ENCODE measurements at regions not wholly inside any gene's neighbourhood (a gene's known extent, or its start where the extent isn't known, plus 50 kb on each side); places are given as distances from the start of the nearest gene placed in this dataset.

DNA sequence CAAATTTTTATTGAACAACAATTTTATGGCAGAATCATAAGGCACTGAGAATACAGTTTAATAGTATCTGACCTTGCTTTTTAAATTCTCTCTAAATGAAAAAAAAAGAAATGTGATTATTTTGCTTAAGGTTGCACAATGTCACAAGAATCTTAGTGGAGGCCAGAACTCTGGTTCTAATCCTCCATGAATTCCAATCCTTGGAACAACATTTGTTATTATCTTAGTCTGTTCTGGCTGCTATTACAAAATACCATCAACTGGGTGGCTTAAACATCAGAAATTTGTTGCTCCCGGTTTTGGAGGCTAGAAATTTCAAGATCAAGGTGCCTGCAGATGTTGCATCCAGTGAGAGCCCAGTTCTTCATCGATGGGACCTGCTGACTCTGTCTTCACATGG is 158.2 kb upstream of the POM121L12 start:
- no peak for DNase-seq

GRCh38 chr7:52876402-52876801 is 159.0 kb upstream of the POM121L12 start:
- DNase-seq = no peak

GRCh38 chr7:52863652-52864051 is 171.8 kb upstream of the POM121L12 start:
- no peak for DNase-seq

DNA sequence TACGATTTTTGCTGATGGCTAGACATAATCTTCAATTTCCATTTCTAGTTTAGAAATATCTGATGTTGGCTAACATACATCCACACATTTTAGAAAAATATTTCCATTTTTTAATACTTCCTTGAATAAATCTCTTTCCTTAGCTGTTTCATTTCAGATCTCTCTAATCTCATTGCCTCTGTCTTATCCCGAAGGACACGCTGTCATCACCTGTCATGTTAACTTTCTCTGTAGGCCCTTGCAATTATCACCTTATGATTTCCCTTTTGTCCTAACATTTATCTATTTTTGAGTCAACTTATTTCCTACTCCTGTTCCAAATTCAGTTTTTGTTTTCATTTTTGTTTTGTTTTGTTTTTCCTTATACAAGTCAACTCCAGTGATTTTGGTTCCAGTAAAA is 173.1 kb upstream of the POM121L12 start:
- no peak for DNase-seq

- DNase-seq = no peak
Measured at GRCh38 chr7:52857367-52857766, 178.1 kb upstream of the POM121L12 start.

- DNase-seq = no peak
Measured at GRCh38 chr7:52854681-52855080, 180.8 kb upstream of the POM121L12 start.

- no peak for DNase-seq
Measured at GRCh38 chr7:52851547-52851946, 183.9 kb upstream of the POM121L12 start.

- no peak for DNase-seq
Measured at GRCh38 chr7:52843436-52843835, 192.0 kb upstream of the POM121L12 start.

DNA sequence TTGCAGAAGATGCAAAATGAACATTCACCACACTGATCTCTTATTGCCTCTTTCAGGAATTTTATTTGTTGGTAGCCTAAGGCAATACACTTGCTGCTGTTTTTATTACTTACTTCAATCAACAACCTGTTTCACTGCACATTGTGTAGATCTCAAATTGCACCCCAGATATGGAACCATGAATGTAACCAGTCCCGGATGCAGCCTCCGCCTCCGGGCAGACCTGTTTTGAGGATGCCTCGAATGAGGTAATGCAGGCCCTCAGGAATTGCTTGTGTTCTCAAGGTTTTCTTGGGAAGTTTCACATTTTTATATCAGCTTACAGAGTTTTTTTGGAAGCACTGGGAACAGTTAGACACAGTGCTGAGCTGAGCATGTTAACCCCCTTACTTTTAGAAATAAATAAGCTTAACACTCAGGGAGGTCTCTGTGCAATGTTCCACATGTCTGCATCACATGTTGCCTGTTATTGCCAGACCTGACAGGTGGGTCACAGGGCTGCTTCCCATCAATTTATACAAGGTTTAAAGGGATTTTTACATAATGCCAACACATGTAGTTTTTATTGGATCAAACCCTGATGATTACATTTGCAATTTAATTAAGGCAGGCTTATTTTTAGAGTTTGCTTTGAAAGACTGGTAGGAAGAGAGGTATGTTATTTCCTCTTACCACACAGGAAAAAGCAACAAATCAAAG is 193.1 kb upstream of the POM121L12 start:
- no peak for DNase-seq

DNA sequence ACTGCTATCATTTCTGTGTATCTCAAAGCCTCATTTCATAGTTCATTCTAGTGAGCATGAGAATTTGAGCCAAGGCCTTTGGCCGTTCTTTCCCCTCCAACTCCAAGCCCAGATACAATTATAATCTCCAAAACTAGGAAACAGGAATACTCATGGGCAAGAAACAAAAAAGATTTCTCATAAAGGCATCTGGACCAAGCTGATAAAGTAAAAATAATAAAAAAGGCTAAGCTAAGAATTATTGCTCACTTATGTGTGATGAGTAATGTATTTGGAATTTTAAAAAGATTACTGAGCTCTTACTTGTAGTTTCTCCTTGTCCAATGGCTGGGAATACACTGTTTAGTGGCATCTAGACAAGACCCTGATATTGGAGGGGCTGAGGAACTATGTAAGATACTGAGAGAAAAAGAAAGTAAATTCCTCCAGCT is 196.4 kb upstream of the POM121L12 start:
- DNase-seq = no peak

DNA sequence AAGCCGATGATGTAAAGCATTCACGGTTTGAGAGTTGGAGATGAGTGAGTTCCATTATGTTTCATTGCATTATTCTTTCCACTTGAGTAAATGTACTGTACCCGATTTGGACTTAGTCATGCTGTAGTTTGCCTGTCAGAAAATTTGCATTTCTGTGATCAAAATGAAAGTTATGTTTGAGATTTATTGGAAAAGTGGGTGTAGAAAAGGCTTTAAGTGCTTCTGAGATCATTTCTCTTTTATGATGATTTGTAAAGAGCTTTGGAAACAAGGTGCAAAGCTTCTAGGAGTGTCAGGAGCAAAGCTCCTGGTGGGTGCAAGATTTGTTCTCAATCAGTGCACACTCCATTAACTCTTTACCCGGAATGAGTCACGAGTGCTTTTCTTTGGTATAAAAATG is 204.1 kb upstream of the POM121L12 start:
- no peak for DNase-seq

- DNase-seq = no peak
Measured at GRCh38 chr7:52830801-52831200, 204.6 kb upstream of the POM121L12 start.

- DNase-seq = no peak
Measured at GRCh38 chr7:52826515-52827265, 208.7 kb upstream of the POM121L12 start.

- DNase-seq = no peak
Measured at GRCh38 chr7:52825611-52826010, 209.8 kb upstream of the POM121L12 start.

- no peak for DNase-seq
Measured at GRCh38 chr7:52811537-52811936, 223.9 kb upstream of the POM121L12 start.

DNA sequence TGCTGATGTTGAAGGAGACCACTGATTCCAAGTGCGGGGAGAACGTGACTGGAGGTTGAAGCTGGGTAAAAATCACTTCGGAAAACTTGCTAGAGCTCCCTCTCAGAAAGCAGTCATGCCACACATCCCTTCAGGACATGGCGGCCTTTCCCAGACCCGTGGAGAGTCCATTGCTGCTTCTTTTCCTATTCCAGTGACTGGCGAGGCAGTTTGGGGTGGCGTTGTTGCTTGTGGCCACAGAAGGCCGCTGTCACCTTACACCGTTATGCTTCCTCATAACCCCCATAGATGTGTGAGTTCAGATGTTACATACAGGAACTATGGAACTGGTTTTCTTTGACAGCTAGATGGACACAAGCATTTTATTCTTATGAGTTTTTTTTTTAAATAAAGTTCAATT is 235.6 kb upstream of the POM121L12 start:
- no peak for DNase-seq

GRCh38 chr7:52797801-52798200 is 237.6 kb upstream of the POM121L12 start:
- no peak for DNase-seq

DNA sequence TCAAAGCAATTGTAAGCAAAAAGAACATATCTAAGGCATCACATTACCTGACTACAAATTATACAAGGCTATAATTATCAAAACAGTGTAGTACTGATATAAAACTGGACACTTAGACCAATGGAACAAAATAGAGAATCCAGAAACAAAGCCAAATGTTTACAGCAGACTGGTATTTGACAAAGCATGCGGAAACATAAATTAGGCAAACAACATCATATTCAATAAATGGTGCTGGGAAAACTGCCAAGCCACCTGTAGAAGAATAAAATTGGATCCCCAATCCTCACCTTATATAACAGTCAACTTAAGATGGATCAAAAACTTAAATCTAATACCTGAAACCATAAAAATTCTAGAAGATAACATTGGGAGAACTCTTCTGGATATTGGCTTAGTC is 240.8 kb upstream of the POM121L12 start:
- DNase-seq = no peak

DNA sequence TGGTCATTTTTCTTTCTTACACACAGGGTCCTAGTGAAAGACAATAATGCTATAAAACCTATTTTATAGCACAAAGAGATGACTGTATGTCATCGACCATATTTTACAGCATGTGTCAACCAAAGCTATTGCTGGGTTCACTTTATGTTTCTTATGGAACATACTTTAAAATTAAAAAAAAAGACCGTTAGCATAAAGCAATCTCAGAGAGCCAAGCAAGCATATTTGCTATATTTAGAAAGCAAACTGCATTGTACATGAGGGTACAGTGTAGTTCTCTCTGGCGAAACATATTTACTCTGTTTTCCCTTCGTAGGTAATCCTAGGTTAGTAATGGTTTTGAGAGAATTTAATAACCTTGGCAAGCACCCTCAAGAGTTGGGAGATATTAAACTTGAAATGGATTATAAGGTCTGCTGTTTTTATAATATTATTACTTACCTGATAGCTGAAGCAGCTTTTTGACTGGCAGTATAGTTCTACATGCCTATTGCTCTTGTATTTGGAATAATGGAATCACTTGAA is 244.2 kb upstream of the POM121L12 start:
- no peak for DNase-seq

DNA sequence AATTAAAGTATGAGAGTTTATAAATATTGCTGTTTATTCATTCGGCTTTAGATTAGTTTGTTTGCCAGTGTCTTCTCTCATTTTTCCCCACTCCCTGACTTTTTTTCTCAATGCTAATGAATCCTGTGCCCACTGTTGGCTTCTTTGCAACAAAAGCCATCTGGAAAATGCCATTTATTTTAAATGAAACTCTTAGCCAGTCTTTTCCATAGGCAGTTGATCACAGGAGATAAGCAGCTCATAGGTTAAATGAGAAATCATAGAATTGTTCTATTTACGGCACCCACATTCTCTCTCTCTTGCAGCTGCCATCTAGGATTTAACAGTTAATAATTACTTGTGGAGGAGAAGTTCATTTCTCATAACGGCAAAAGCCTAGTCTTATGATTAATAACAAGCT is 249.3 kb upstream of the POM121L12 start:
- no peak for DNase-seq

DNA sequence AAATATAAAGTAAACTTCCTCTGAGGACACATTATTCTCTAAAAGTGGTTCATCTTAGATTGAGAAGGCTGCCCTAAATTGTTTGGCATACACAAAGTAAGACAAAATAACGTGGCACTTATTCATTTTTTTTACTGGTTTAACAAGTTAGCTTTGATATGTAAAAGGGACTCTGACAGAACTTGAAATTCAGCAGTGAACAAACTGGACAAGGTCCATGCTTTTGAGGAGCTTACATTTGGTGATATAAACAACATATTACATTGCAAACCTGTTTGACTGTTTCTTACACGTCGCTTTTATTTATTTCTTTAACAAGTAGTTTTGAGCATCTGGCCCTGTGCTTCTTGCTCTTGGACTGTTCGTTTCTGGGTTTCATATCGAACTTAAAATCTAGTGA is 253.1 kb upstream of the POM121L12 start:
- DNase-seq = no peak

- no peak for DNase-seq
Measured at GRCh38 chr7:52781250-52781649, 254.2 kb upstream of the POM121L12 start.

GRCh38 chr7:52779004-52779403 is 256.4 kb upstream of the POM121L12 start:
- no peak for DNase-seq

DNA sequence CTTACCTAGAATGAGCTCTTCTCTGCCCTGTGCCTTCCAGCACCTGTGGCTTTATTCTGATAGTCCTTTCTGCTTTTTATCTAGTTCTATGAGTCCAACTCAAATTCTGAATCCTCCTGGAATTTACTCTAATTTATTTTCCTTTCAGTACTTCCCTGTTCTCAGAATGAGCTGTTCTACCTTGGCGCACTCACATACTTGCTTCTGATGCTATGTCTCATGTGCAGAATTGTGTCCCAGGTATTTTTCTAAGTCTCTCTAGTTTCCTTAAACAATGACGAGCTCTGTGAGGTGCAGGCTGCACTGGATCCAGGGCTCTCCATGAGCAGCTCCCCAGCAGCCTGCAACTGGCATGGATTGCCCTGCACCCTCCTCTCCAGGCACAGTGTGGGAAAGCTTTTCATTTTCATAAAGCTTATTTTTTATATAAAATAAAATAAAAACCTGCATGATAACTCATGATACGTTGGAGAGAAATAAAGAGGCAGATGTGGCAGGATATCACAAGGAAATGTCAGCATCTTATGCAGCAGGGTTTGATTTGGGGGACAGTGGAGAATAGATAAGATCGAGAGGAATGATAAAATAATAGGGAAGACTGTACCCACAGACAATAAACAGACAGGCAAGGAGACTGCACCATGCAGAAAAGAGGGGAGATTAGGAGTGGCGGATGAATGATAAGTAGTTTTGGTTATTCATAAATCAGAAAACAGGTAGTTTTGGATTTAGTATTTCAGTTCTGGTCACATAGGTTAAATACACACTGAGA is 258.2 kb upstream of the POM121L12 start:
- no peak for DNase-seq

Measured in NCI-H1694 (cell line).